ENCODE measurements at regions not wholly inside any gene's neighbourhood (a gene's known extent, or its start where the extent isn't known, plus 50 kb on each side); places are given as distances from the start of the nearest gene placed in this dataset.
A peak's percentile ranks its signal among the peaks of the same experiment; 100 is the strongest.

DNA sequence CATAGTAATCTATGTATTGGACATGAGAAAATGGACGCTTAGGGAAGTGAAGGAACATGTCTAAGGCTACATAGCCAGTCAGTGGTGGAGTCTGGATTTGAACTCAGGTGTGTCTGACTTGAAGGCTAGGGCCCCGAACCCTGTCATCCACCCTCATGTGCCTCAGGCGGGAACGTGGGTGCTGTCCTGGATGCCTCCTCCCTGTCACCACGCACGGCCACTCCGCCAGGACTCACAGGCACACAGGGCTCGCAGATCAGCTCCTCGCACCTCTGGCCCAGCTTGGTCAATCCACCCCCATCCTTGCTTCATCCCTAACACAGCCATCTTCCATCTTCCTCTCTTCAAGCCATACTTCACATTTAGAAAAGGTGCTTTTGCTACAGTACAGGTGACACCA is 154.7 kb downstream of the KCNJ12 start:
- CTCF ChIA-PET, result no interaction called here
- Histone ChIP-seq H3K36me3 (ENCODE audit: insufficient read depth, low read length, poor library complexity, severe bottlenecking) (no peaks in the 10 kb centered on the region), H3K4me3 (ENCODE audit: low read depth, low read length, poor library complexity, severe bottlenecking) (no peak overlapping the region), H3K27me3 (replicated peaks; ENCODE audit: insufficient read depth, low read depth, low read length, poor library complexity) (no peaks in the 10 kb centered on the region), H3K4me1 (ENCODE audit: insufficient read depth, low read length, poor library complexity, severe bottlenecking) (no peaks in the 10 kb centered on the region), H3K27ac (ENCODE audit: low read depth, low read length, poor library complexity, severe bottlenecking) (no peak overlapping the region), H3K9me3 (ENCODE audit: low read depth, low read length, poor library complexity, severe bottlenecking) (no peaks in the 10 kb centered on the region)
- no TSS peak for BruUV-seq (replicated peaks)
- no peak for DNase-seq (ENCODE audit: low spot score)
- TF ChIP-seq EZH2 (IDR thresholded peaks at IDR 0.05; ENCODE audit: borderline replicate concordance, low read depth, low read length, poor library complexity, severe bottlenecking), result no peak
- TF ChIP-seq, protein P1, sequence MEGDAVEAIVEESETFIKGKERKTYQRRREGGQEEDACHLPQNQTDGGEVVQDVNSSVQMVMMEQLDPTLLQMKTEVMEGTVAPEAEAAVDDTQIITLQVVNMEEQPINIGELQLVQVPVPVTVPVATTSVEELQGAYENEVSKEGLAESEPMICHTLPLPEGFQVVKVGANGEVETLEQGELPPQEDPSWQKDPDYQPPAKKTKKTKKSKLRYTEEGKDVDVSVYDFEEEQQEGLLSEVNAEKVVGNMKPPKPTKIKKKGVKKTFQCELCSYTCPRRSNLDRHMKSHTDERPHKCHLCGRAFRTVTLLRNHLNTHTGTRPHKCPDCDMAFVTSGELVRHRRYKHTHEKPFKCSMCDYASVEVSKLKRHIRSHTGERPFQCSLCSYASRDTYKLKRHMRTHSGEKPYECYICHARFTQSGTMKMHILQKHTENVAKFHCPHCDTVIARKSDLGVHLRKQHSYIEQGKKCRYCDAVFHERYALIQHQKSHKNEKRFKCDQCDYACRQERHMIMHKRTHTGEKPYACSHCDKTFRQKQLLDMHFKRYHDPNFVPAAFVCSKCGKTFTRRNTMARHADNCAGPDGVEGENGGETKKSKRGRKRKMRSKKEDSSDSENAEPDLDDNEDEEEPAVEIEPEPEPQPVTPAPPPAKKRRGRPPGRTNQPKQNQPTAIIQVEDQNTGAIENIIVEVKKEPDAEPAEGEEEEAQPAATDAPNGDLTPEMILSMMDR (conservative IDR thresholded peaks at IDR 0.05; ENCODE audit: low read depth, low read length), result no peak
- POLR2A ChIA-PET (ENCODE audit: low non-redundant PET), result no interaction called here
- intact Hi-C loops (cut with micrococcal nuclease; ENCODE audit: unreplicated experiment), result no loop called here

- no peaks in the 10 kb centered on the region for H3K36me3 ChIP-seq (ENCODE audit: insufficient read depth, low read length, poor library complexity, severe bottlenecking)
- H3K4me3 ChIP-seq (ENCODE audit: low read depth, low read length, poor library complexity, severe bottlenecking), result no peak overlapping the region
- no peaks in the 10 kb centered on the region for H3K27me3 ChIP-seq (replicated peaks; ENCODE audit: insufficient read depth, low read depth, low read length, poor library complexity)
- no peak overlapping the region for H3K27ac ChIP-seq (ENCODE audit: low read depth, low read length, poor library complexity, severe bottlenecking)
- TF ChIP-seq, protein P1 (conservative IDR thresholded peaks at IDR 0.05; ENCODE audit: low read depth, low read length), result no peak
- no peak for TF ChIP-seq EZH2 (IDR thresholded peaks at IDR 0.05; ENCODE audit: borderline replicate concordance, low read depth, low read length, poor library complexity, severe bottlenecking)
- H3K9me3 ChIP-seq (ENCODE audit: low read depth, low read length, poor library complexity, severe bottlenecking), result peaks cover 2% of the 10 kb centered on the region
- BruUV-seq (replicated peaks), result TSS peak; percentile 7
- H3K4me1 ChIP-seq (ENCODE audit: insufficient read depth, low read length, poor library complexity, severe bottlenecking), result no peaks in the 10 kb centered on the region
- ChIA-PET CTCF (no interaction called here), POLR2A (ENCODE audit: low non-redundant PET) (no interaction called here)
- intact Hi-C loops (cut with micrococcal nuclease; ENCODE audit: unreplicated experiment), result no loop called here
- no peak for DNase-seq (ENCODE audit: low spot score)
Measured at GRCh38 chr17:21532763-21533385, 156.7 kb downstream of the KCNJ12 start.

- H3K9me3 ChIP-seq (ENCODE audit: low read depth, low read length, poor library complexity, severe bottlenecking), result peaks cover 8% of the 10 kb centered on the region
- no TSS peak for BruUV-seq (replicated peaks)
- no peaks in the 10 kb centered on the region for H3K4me1 ChIP-seq (ENCODE audit: insufficient read depth, low read length, poor library complexity, severe bottlenecking)
- no peak for DNase-seq (ENCODE audit: low spot score)
- no peak overlapping the region for H3K4me3 ChIP-seq (ENCODE audit: low read depth, low read length, poor library complexity, severe bottlenecking)
- TF ChIP-seq, protein P1 (conservative IDR thresholded peaks at IDR 0.05; ENCODE audit: low read depth, low read length), result no peak
- TF ChIP-seq EZH2 (IDR thresholded peaks at IDR 0.05; ENCODE audit: borderline replicate concordance, low read depth, low read length, poor library complexity, severe bottlenecking), result no peak
- intact Hi-C loops (cut with micrococcal nuclease; ENCODE audit: unreplicated experiment), result no loop called here
- POLR2A ChIA-PET (ENCODE audit: low non-redundant PET), result no interaction called here
- no peak overlapping the region for H3K27ac ChIP-seq (ENCODE audit: low read depth, low read length, poor library complexity, severe bottlenecking)
- CTCF ChIA-PET, result no interaction called here
- no peaks in the 10 kb centered on the region for H3K27me3 ChIP-seq (replicated peaks; ENCODE audit: insufficient read depth, low read depth, low read length, poor library complexity)
- H3K36me3 ChIP-seq (ENCODE audit: insufficient read depth, low read length, poor library complexity, severe bottlenecking), result peaks cover 3% of the 10 kb centered on the region
Measured at GRCh38 chr17:21535686-21536375, 156.5 kb upstream of the KCNJ18 start.
